Right hindlimb (tissue), 1 donor: ENCODE measurements at regions not wholly inside any gene's neighbourhood (a gene's known extent, or its start where the extent isn't known, plus 50 kb on each side); places are given as distances from the start of the nearest gene placed in this dataset.

ENCODE experiments used
- DNase-seq: peaks from one replicate; pipeline ENCODE4 v3.0.0-alpha.2; 2018

DNA sequence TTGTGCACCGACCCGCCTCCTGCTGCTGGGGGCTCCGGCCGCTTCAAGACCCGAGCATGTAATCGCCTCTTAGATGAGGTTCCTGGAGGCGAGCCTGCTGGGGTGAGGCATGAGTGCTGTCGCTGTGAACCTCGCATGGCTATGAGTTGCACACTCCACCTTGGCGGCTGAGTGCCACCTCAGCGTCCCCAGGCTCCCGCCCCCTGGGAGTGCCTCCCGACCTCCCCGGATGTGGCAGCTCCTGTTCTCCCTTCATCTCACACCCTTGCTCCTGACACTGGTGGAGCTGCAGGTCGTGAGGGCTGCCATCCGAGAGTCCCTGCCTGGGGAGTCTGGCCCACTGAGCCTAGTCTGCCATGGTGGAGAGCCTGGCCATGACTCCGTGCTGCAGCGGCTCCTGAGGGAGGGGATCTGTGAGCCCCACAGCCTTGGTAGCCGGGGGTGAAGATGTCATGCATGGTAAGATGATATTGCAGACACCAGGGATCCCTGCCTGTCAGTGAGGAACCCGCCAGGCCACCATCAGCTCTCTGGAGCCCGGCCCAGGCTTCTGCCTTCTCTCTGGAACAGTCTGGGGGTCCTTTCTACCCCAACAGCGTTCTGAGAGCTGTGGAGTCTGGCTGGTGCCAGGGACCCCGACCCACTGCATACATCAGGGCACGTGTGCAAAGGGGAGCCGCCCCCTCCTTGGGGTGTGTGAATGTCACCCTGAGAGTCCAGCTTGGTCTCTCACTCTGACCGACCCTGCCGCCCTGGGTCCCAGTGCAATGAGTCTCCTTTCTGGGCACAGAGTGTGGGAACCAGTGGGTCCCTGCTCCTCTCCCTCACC, 61.6 kb upstream of the HS6ST1 start:
- no peak for DNase-seq

DNA sequence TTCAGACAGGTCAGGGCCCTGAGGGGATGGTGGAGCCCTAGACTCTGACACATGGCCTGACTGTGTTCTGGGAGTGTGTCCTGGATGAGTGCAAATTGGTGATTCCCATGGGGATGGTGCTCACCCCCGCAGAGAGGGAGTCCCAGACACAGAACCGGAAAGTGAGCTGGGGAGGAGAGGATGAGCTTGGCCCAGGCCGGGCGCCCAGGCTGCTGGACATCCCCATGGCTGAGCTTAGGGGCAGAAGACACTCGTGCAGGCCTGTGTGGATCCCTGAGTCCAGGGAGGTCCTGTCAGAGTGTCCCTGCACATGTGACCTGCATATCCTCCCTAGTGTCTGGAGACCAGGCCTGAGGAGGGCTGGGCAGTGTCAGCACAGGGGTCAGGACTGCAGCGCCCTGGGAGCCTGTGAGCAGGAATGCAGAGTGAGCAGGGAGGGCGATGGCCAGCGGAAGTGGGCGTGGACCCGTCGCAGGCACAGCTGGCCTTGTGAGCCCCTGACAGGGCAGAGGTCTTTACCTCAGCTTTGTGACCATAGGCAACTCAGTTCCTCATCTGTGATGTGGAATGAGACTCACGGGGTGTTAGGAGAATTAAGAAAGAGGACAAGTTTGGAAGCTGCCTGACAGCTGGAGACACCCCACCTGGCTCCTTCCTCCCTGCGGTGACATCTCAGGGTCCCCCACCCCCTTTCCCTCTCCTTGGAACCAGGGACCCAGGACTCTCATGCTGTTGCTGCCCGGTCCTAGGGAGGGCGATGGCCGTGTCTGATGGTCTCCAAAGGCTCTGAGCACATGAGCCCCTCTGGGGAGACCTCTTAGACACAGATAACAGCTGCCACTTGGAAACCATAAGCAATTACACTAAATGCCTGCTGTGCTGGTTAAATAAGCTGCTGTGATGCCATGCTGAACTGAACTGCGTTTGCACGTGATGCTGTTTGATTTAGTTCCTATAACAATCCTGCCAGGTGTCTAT, 62.6 kb upstream of the HS6ST1 start:
- no peak for DNase-seq

DNA sequence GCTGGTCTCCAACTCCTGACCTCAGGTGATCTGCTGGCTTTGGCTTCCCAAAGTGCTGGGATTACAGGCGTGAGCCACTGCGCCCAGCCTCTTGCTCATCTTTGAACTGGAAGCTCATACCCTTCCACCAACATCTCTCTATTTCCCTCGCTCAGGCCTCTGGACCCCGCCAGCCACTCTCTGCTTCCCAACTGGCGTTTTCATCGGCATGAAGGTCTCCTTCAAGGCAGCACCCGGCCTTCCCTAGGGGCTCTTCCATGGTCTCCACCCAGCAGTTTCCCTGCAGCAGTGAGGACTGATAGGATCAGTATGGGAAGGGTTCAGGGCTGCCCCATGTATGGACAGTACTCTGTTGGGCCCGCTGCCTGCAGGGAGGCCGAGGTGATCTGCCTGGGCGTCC, 65.8 kb upstream of the HS6ST1 start:
- DNase-seq, result no peak

DNA sequence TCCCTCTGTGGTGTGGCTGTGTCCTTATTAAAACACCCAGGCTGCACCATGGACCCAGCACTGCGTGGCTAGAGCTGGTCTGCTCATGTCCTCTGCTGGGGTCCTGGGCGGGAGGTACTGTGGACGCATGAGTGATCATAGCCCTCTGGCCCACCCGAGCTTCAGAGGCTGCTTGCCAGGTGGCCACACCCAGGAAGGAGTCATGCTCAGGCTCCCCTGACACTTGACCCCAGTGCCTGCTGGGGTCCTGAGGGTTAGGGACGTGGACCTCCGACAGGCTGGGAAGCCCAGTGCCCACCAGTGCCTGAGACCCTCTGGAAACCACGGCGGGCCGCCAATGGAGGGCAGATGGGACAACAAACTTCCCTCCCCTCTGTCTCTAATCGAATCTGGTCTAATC, 66.3 kb upstream of the HS6ST1 start:
- DNase-seq, result no peak

DNA sequence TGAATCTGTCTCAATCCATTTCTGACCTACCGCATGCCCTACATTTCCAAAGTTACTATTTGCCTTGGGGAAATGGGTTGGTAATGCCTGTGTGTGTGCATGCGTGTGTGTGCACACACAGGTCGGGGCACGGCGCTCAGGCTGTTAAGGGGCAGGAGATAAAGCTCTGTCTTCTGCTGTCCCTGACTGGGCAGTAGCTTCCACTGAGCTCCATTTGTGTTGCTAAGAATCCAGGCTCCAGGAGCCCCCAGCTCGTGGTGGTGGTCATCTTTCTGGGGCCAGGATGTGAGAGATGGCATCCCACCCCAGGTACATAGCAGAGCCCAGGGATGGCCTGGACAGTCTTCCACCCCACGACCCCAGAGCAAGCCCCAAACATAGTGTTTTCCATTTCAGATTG, 66.7 kb upstream of the HS6ST1 start:
- no peak for DNase-seq

DNA sequence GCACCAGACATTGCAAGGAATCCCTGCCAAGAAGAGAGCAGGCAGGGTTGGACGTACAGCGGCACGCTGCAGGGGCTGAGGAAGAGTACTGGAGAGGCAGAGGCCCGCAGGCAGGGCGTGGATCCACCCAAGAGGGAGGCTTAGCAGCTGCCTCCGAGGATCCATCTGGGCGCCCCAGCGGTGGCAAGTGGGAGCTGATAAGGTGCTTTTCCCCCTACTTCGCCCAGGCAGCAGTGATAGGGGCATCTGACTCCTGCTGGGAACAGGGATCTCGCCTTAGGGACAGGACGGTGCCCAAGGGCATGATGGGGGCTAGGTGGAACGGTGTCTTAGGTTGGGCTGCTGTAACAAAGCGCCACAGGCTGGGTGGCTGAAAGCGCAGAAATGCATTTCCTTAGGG, 67.4 kb upstream of the HS6ST1 start:
- DNase-seq, result no peak

DNA sequence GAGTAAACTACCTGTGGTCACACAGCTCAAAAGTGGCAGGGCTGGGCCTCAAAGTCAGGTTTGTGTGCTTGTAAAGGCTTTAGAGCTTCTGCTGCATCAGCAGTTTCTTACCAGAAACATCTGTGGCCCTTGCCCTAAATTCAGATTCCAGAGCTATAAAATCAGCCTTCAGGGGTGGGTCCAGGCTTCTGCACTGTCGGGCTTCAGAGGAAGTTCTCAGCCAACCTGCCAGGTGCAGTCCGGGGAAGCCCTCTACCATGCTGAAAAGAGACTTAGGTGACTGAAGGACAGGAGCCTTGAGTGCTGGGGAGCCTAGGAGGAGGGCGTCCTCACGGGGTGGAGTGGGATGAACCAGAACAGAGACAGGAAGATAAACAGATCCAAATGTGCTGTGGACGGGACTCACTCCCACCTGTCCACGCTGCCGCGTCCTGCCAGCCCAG, 69.9 kb upstream of the HS6ST1 start:
- no peak for DNase-seq

DNA sequence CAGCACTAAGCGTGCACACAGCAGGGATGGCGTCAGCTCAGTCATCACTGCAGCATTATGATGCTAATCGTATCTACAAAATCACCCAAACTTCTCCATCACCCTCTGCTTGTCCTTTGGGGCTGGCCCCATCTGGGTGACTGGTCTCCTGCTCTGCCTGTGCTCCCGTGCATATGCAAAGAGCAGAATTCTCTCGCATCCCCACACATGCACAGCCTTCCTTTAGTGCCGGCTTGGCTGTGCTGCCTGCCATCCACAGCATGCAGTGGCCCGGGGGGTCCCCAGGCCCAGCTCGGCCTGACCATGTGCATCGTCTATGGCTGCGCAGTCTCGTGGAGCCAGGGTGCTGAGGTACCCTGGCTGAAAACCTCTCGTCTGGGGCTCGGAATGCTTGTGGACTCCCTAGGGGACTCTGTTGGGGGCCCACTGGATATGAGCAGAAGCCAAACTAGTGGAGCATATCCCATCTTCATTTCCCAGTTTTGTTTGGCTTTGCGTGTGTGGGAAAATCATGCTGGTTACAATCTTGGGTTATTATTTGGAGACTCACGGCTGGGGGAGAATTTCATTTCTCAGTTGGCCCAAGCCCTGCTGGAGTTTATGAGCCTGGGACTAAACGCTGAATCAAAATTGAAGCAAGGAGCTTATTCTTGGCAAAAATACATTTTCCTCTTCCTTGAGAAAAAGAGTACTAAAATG, 70.9 kb upstream of the HS6ST1 start:
- DNase-seq, result no peak

DNA sequence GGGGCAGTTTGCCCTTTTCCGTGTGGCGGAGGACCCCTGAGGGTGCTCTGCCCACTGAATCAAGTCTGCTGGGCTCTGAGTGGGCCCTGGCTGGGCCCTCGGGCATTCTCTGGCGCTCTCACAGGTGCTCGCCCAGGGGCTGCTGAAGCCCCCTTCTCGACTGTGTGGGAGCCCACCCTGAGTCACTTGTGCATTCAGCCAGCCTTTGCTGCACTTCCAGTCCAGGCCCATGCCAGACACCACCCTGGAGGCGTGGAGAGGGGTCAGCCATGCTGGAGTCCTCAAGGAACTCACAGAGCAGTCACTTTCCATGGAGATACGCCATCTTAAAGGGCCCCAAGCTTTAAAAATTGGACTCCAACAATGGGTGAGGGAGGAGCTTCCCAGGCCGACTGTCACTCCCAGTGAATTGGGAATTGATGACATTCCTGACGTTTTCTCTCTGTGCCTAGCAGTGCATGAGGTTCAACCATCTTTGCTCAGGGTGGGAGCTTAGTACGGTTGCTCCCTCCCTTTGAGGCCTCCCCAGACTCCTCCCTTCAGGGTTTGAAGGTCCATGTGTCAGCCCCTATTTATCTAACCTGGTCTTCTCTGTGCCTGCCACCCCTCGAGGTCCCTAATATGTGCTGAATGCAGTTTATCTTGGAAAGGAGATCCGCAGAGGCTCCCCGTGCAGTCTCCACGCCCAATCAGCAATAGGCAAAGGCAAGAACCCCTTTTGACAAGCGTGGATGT, 71.8 kb upstream of the HS6ST1 start:
- DNase-seq, result no peak

DNA sequence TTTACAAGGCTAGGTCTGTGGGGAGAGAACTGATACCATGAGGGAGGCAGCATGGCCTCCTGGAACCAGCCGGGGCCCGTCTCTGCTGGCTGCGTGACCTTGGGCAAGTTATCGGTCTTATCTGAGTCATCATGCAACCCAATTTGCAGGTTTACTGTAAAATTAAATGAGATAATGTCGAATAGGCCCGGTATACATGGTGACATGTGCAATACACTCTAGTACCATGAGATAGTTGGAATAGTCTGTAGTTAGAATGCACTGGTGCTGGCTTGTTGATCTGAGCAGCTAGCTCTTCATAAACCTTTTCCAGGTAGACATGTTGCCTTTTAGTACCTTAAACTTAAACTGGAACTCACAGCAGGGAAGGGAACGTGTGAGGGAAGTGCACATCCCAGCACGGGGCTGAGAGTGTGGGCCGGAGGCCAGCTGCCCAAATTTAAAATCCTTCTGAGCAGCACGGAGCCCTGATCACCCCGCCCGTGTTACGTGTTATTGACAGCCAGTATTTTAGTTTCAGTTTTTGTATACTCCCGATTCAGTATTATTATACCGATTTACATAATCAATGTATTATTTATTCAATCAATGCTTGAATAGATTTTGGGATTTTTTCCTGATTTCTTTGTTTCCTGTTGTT, 72.4 kb upstream of the HS6ST1 start:
- no peak for DNase-seq

DNA sequence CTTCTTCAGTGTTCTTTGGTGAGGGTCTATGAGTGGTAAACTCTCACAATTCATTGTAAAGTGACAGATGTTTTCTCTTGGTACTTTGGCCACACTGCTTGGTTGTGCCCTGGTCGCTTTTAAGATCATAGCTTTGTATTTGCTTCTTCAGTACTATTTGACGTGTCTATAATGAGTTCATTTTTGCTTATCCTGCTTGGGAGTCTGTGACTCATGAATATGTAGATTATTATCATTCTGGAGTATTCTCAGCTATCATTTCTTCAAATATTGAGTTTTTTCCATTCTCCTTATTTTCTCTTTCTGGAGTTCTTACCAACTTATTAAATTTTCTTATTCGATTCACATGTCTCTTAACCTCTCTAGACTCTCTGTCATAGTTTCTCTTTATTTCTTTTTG, 73.0 kb upstream of the HS6ST1 start:
- no peak for DNase-seq

DNA sequence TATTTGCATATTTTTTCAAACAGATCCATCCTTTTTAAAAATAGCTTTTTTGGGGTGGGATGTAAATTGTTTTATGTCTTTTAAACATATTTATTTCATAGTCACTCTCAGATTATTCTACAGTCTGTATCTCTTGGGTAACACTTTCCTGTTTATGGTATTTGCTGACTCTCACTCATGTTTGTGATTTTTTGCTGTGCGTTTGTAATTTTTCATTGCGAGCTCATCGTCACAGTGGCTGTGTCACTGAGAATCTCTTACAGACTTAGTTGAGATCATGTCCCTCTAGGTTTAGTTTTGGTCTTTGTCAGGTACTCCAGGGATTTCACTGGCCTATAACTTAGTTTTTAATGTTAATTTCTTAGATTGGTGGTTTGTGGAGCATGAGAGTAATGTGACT, 73.5 kb upstream of the HS6ST1 start:
- DNase-seq, result no peak

DNA sequence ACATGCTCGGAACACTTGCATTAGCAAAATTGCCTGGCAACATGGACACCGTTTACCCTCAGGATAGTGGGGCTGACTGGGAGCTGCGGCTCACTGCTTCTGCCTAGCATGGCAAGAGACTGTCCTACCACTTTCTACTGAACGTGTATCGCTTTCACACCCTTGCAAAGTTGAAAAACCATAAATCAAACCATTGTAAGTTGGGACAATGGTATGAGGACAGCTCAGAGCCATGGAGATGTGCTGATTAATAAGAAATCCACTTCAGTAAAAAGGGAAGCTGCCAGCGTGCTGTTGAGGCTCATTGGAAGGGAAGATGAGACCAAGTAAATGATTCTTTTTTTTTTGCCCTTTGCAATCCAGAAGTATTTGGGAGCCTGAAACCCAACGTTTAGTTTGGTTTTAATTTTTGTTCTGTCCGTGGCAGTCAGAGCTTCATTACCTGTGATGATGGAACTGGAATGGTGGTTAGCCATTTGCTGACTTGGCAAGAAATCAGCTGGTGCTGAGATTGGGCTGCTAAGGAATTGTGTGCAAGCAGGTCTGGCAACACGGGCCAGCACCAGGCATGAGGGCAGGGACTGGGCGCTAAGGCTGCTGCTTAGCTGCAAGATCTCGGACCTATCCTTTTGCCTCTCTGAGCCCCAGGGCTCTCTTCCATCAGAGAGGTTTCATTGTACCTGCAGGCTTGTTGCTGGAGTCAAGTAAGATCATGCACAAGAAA, 75.5 kb upstream of the HS6ST1 start:
- DNase-seq, result no peak

DNA sequence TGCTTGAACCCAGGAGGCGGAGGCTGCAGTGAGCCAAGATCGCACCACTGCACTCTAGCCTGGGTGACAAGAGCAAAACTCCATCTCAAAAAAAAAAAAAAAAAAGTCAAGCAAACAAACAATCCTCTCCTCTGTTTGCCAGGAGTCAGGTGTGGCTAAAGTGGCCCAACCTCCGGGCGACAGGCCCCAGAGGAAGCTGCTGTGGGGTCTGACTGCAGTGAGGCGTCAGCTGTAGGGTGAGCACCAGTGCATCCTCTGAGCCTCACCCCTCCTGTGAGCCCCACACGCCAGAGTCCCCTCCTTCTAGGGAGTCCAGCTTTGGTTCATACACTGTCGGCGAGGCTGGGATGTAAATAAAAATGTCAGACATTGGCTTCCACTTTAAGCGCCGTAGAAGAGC, 76.5 kb upstream of the HS6ST1 start:
- DNase-seq, result no peak

DNA sequence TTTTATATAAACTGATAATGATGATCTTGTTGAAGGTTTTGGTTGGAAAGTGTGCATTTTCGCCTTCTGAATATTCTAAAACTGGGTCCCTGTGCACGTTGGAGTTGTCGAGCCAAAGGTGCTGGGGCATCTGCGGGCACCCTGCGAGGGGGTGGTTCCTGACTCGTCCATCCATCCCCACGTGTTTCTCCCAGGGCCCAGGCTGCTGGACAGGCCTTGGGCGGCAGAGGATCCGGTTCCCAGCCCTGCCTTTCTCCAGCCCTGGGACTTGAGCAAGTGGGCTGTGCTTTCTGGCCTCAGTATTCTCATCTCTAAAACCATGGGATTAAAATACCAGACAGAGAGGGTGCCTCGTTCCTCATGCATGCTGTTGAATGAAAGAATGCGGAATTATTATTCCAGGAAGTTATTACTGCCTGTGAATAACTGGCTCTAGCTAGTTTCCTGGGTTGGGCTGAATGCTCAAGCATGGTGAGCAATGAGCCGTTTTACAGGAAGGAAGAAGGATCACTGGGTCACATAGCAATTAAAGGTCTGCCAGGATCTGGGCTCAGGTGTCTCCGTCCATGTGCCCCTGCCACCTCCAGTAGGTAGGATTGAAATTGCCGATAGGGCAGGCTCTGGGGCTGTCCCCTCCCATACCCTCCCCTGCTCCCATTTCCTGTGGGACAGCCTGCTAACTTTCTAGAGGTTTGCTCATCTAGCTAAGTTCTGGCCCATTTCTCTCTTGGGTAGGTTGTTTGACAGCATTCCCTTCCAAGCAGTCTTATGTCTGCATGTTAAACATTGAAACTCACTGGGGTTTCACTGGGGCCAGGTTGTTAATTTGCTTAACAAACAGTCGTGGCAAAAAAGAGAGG, 77.2 kb upstream of the HS6ST1 start:
- DNase-seq, result no peak

DNA sequence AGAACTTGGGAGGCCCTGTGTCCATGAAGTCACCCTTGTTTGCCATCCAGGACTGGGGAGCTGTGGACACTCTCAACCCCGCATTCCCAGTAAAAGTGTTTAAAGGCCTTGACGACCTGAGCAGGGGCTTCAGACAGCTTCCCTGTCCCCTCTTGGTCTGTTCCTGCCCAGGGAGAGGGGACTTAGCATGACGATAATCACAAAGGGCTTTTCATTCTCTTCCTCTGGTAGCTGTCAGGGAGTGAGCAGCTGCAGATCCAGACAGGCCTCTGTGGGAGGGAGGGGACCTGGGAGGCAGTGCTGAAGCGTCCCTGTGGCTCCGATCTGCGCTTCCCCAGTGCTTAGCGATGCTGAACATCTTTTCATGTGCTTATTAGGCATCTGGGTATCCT, 77.8 kb upstream of the HS6ST1 start:
- peak; percentile 39 for DNase-seq

DNA sequence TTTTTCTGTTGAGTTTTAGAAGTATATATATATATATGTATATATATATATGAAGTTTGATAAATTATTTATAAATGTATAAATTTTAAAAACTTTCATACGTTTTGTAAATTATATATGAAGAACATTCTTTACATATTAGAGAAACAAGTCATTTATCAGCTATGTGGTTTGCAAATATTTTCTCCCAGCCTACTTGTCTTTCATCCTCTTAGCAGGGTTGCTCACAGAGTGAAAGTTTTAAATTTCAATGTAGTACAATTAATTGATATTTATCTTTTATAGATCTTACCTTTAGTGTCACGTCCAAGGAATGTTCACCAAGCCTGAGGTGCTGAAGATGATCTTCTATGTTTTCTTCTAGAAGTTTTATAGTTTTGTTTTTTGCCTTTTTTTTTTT, 78.3 kb upstream of the HS6ST1 start:
- no peak for DNase-seq

DNA sequence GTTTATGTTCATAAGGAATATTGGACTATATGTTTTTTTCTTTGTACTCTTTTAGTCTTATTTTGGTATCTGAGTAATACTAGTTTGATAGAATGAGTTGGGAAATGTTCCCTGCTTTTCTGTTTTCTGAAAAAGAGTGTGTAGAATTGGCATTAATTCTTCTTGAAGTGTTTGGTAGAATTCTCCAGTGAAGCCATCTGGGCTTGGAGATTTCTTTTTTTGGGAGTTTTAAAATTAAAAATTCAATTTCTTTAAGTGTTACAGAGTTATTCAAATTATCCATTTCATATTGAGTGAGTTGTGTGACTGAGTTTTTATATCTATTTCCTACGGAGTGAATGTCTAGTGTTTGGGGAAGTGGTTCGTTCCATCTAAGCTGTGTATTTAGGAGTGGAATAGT, 80.6 kb upstream of the HS6ST1 start:
- no peak for DNase-seq

DNA sequence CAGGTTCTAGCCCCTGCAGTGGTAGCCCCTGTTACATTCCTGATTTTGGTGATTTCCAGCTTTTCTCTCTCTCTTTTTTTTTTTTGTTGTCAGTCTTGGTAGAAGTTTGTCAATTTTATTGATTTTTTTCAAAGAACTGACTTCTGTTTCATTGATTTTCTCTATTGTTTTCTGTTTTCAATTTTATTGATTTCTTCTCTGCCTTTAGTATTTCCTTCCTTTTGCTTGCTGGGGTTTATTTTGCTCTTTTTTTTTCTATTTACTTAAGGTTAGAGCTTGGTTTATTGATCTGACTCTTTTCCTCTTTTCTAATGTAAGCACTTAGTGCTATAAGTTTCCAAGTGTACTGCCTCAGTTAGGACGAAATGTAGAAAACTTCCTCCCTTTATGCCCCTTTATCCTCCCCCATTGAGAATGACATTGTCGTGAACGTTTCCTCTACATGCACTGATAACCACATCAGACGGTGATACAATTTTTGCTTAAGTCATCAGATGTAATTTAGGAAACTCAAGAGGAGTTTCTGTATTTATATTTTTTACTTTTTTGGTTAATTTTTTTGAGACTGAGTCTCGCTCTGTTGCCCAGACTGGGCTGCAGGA, 81.1 kb upstream of the HS6ST1 start:
- DNase-seq, result no peak

DNA sequence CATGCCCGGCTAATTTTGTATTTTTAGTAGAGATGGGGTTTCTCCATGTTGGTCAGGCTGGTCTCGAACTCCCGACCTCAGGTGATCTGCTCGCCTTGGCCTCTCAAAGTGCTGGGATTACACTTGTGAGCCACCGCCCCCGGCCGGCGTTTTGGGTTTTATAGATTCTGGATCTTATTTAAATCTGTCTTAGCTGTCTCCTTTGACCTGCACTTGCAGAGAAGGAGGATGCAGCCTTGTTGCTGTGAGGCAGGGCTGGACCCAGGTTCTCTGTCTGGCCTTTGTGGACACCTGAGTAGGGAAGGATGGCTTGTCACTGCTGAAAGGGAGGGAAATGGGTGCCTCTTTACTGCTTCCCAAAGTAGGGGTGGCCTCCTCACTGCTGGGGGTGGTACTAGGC, 83.0 kb upstream of the HS6ST1 start:
- DNase-seq, result no peak
